ENCODE measurements at regions not wholly inside any gene's neighbourhood (a gene's known extent, or its start where the extent isn't known, plus 50 kb on each side); places are given as distances from the start of the nearest gene placed in this dataset.

- Histone ChIP-seq H3K4me3 (replicated peaks in 1 of 3; ENCODE audit: insufficient read depth in 1 of 3, low read depth in 1 of 3, low read length in 3 of 3) (no peak overlapping the region), H3K9me1 (replicated peaks; ENCODE audit: control insufficient read depth, extremely low read depth, insufficient read depth, low read length) (no peaks in the 10 kb centered on the region), H3K27ac (ENCODE audit: insufficient read depth, low read depth, low read length) (no peak overlapping the region), H3K27me3 (ENCODE audit: control insufficient read depth in 2 of 2, insufficient read depth in 2 of 2, low read length in 2 of 2) (no peaks in the 10 kb centered on the region), H3K4me1 (ENCODE audit: control insufficient read depth, extremely low read depth, insufficient read depth, low read length) (no peaks in the 10 kb centered on the region), H3K36me3 (ENCODE audit: control insufficient read depth in 2 of 2, extremely low read depth in 1 of 2, insufficient read depth in 2 of 2, low read length in 2 of 2) (no peaks in the 10 kb centered on the region), H3K9ac (replicated peaks; ENCODE audit: extremely low read depth, insufficient read depth, low read length) (no peak overlapping the region), H2AFZ (ENCODE audit: low read depth, low read length) (no peak overlapping the region), H3K79me2 (ENCODE audit: control insufficient read depth, insufficient read depth, low read length) (no peaks in the 10 kb centered on the region), H3K4me2 (ENCODE audit: insufficient read depth, low read length) (no peak overlapping the region), H4K20me1 (replicated peaks; ENCODE audit: control insufficient read depth, extremely low read depth, insufficient read depth, low read length) (no peaks in the 10 kb centered on the region), H3K9me3 (replicated peaks; ENCODE audit: control insufficient read depth, insufficient read depth, low read length) (no peaks in the 10 kb centered on the region)
- DNase-seq (ENCODE audit: low read depth, low spot score) (no peak), FAIRE-seq (no peak)
- CTCF ChIA-PET = interaction anchor here (1.0 kb wide), 1 partner anchor 64 kb away, joined by 4 read pairs; no protein-coding TSS in a partner anchor
- dilution Hi-C loops (cut with MboI; ENCODE audit: extremely low pct_ligation_motif_present, low sequenced_read_pairs) (no loop called here), intact Hi-C loops (cut with micrococcal nuclease) (loop anchor here (1.0 kb wide), 1 partner anchor 32 kb away; no protein-coding TSS in a partner anchor)
- BruUV-seq (replicated peaks) = no TSS peak
- TF ChIP-seq CTCF (IDR thresholded peaks at IDR 0.05; ENCODE audit: extremely low read depth in 1 of 2, insufficient read depth in 1 of 2, low read depth in 1 of 2, low read length in 2 of 2) (no peak), MAX (IDR thresholded peaks at IDR 0.05; ENCODE audit: insufficient read depth, insufficient read length) (no peak), POLR2AphosphoS5 (IDR thresholded peaks at IDR 0.05; ENCODE audit: insufficient read depth, low read depth, low read length) (no peak), FOS (IDR thresholded peaks at IDR 0.05; ENCODE audit: borderline replicate concordance, insufficient read depth, low read length) (no peak), EZH2 (IDR thresholded peaks at IDR 0.05; ENCODE audit: borderline replicate concordance, low read depth, low read length, severe bottlenecking) (no peak), GATA2 (IDR thresholded peaks at IDR 0.05; ENCODE audit: insufficient read depth, insufficient read length, low read depth, low read length) (no peak)
- POLR2A ChIA-PET = no interaction called here
Measured at GRCh38 chr12:4212845-4213244, 60.7 kb upstream of the CCND2 start.

Measured in endothelial cell of umbilical vein (primary cell).